ENCODE measurements at regions not wholly inside any gene's neighbourhood (a gene's known extent, or its start where the extent isn't known, plus 50 kb on each side); places are given as distances from the start of the nearest gene placed in this dataset.
"Not testable (repeated sequence)": the region's sequence is repeated elsewhere in the genome, so short reads cannot be mapped to it uniquely, and the experiment has no call there.

- no peak overlapping the region for H3K9ac ChIP-seq (ENCODE audit: low read length)
- no peaks in the 10 kb centered on the region for H3K9me3 ChIP-seq (ENCODE audit: control insufficient read depth, insufficient read depth, low read depth, low read length)
- H3K27me3 ChIP-seq (ENCODE audit: control insufficient read depth, insufficient read depth, low read length), result no peaks in the 10 kb centered on the region
- H3K27ac ChIP-seq (ENCODE audit: low read depth, low read length), result no peak overlapping the region
- H3K4me3 ChIP-seq (ENCODE audit: low read depth, low read length), result no peak overlapping the region
- H3K36me3 ChIP-seq (ENCODE audit: control insufficient read depth, insufficient read depth, low read length), result no peaks in the 10 kb centered on the region
- H3K4me1 ChIP-seq (ENCODE audit: control insufficient read depth, insufficient read depth, low read length), result no peaks in the 10 kb centered on the region
Measured at GRCh38 chr5:24232929-24233498, 411.8 kb downstream of the CDH10 start.

GRCh38 chr5:24235946-24236345 is 408.8 kb downstream of the CDH10 start:
- H3K4me1 ChIP-seq (ENCODE audit: control insufficient read depth, insufficient read depth, low read length), result no peaks in the 10 kb centered on the region
- H3K27ac ChIP-seq (ENCODE audit: low read depth, low read length), result no peak overlapping the region
- H3K27me3 ChIP-seq (ENCODE audit: control insufficient read depth, insufficient read depth, low read length), result no peaks in the 10 kb centered on the region

GRCh38 chr5:24245821-24246220 is 399.0 kb downstream of the CDH10 start:
- Histone ChIP-seq H3K9me3 (ENCODE audit: control insufficient read depth, insufficient read depth, low read depth, low read length) (no peaks in the 10 kb centered on the region), H3K4me1 (ENCODE audit: control insufficient read depth, insufficient read depth, low read length) (no peaks in the 10 kb centered on the region)

More at GRCh38 chr5:24235946-24236345, 408.8 kb downstream of the CDH10 start:
- H3K36me3 ChIP-seq (ENCODE audit: control insufficient read depth, insufficient read depth, low read length), result no peaks in the 10 kb centered on the region
- H3K9me3 ChIP-seq (ENCODE audit: control insufficient read depth, insufficient read depth, low read depth, low read length), result no peaks in the 10 kb centered on the region
- no peak overlapping the region for H3K4me3 ChIP-seq (ENCODE audit: low read depth, low read length)
- H3K9ac ChIP-seq (ENCODE audit: low read length), result no peak overlapping the region

GRCh38 chr5:24264547-24264946 is 380.2 kb downstream of the CDH10 start:
- Histone ChIP-seq H3K9ac (ENCODE audit: low read length) (no peak overlapping the region), H3K36me3 (ENCODE audit: control insufficient read depth, insufficient read depth, low read length) (no peaks in the 10 kb centered on the region), H3K4me3 (ENCODE audit: low read depth, low read length) (no peak overlapping the region), H3K27me3 (ENCODE audit: control insufficient read depth, insufficient read depth, low read length) (no peaks in the 10 kb centered on the region), H3K27ac (ENCODE audit: low read depth, low read length) (no peak overlapping the region), H3K9me3 (ENCODE audit: control insufficient read depth, insufficient read depth, low read depth, low read length) (no peaks in the 10 kb centered on the region), H3K4me1 (ENCODE audit: control insufficient read depth, insufficient read depth, low read length) (no peaks in the 10 kb centered on the region)

More at GRCh38 chr5:24245821-24246220, 399.0 kb downstream of the CDH10 start:
- H3K27ac ChIP-seq (ENCODE audit: low read depth, low read length), result no peak overlapping the region
- H3K4me3 ChIP-seq (ENCODE audit: low read depth, low read length), result no peak overlapping the region
- no peaks in the 10 kb centered on the region for H3K27me3 ChIP-seq (ENCODE audit: control insufficient read depth, insufficient read depth, low read length)
- no peaks in the 10 kb centered on the region for H3K36me3 ChIP-seq (ENCODE audit: control insufficient read depth, insufficient read depth, low read length)
- H3K9ac ChIP-seq (ENCODE audit: low read length), result no peak overlapping the region

- no peak overlapping the region for H3K27ac ChIP-seq (ENCODE audit: low read depth, low read length)
- no peaks in the 10 kb centered on the region for H3K9me3 ChIP-seq (ENCODE audit: control insufficient read depth, insufficient read depth, low read depth, low read length)
- no peaks in the 10 kb centered on the region for H3K36me3 ChIP-seq (ENCODE audit: control insufficient read depth, insufficient read depth, low read length)
- H3K4me3 ChIP-seq (ENCODE audit: low read depth, low read length), result no peak overlapping the region
- no peak overlapping the region for H3K9ac ChIP-seq (ENCODE audit: low read length)
- H3K4me1 ChIP-seq (ENCODE audit: control insufficient read depth, insufficient read depth, low read length), result no peaks in the 10 kb centered on the region
- H3K27me3 ChIP-seq (ENCODE audit: control insufficient read depth, insufficient read depth, low read length), result no peaks in the 10 kb centered on the region
Measured at GRCh38 chr5:24265306-24265705, 379.5 kb downstream of the CDH10 start.

GRCh38 chr5:24268482-24269056 is 376.2 kb downstream of the CDH10 start:
- no peaks in the 10 kb centered on the region for H3K9me3 ChIP-seq (ENCODE audit: control insufficient read depth, insufficient read depth, low read depth, low read length)
- no peak overlapping the region for H3K9ac ChIP-seq (ENCODE audit: low read length)
- H3K4me3 ChIP-seq (ENCODE audit: low read depth, low read length), result no peak overlapping the region
- H3K27ac ChIP-seq (ENCODE audit: low read depth, low read length), result no peak overlapping the region
- no peaks in the 10 kb centered on the region for H3K36me3 ChIP-seq (ENCODE audit: control insufficient read depth, insufficient read depth, low read length)
- no peaks in the 10 kb centered on the region for H3K27me3 ChIP-seq (ENCODE audit: control insufficient read depth, insufficient read depth, low read length)
- no peaks in the 10 kb centered on the region for H3K4me1 ChIP-seq (ENCODE audit: control insufficient read depth, insufficient read depth, low read length)

- not testable (repeated sequence) for H3K36me3 ChIP-seq (ENCODE audit: control insufficient read depth, insufficient read depth, low read length); H3K9ac ChIP-seq (ENCODE audit: low read length); H3K4me3 ChIP-seq (ENCODE audit: low read depth, low read length); H3K27ac ChIP-seq (ENCODE audit: low read depth, low read length); H3K9me3 ChIP-seq (ENCODE audit: control insufficient read depth, insufficient read depth, low read depth, low read length); H3K4me1 ChIP-seq (ENCODE audit: control insufficient read depth, insufficient read depth, low read length); H3K27me3 ChIP-seq (ENCODE audit: control insufficient read depth, insufficient read depth, low read length)
Measured at GRCh38 chr5:24271702-24272118, 373.1 kb downstream of the CDH10 start.

GRCh38 chr5:24272741-24273140 is 372.0 kb downstream of the CDH10 start:
- no peaks in the 10 kb centered on the region for H3K36me3 ChIP-seq (ENCODE audit: control insufficient read depth, insufficient read depth, low read length)
- H3K4me1 ChIP-seq (ENCODE audit: control insufficient read depth, insufficient read depth, low read length), result no peaks in the 10 kb centered on the region
- H3K9ac ChIP-seq (ENCODE audit: low read length), result no peak overlapping the region
- no peaks in the 10 kb centered on the region for H3K9me3 ChIP-seq (ENCODE audit: control insufficient read depth, insufficient read depth, low read depth, low read length)
- H3K27me3 ChIP-seq (ENCODE audit: control insufficient read depth, insufficient read depth, low read length), result no peaks in the 10 kb centered on the region
- no peak overlapping the region for H3K4me3 ChIP-seq (ENCODE audit: low read depth, low read length)
- no peak overlapping the region for H3K27ac ChIP-seq (ENCODE audit: low read depth, low read length)

- Histone ChIP-seq H3K4me3 (ENCODE audit: low read depth, low read length) (no peak overlapping the region), H3K9ac (ENCODE audit: low read length) (no peak overlapping the region), H3K4me1 (ENCODE audit: control insufficient read depth, insufficient read depth, low read length) (no peaks in the 10 kb centered on the region), H3K9me3 (ENCODE audit: control insufficient read depth, insufficient read depth, low read depth, low read length) (no peaks in the 10 kb centered on the region), H3K27ac (ENCODE audit: low read depth, low read length) (no peak overlapping the region), H3K36me3 (ENCODE audit: control insufficient read depth, insufficient read depth, low read length) (no peaks in the 10 kb centered on the region), H3K27me3 (ENCODE audit: control insufficient read depth, insufficient read depth, low read length) (no peaks in the 10 kb centered on the region)
Measured at GRCh38 chr5:24280215-24280614, 364.6 kb downstream of the CDH10 start.

- no peaks in the 10 kb centered on the region for H3K27me3 ChIP-seq (ENCODE audit: control insufficient read depth, insufficient read depth, low read length)
- H3K36me3 ChIP-seq (ENCODE audit: control insufficient read depth, insufficient read depth, low read length), result no peaks in the 10 kb centered on the region
- no peak overlapping the region for H3K9ac ChIP-seq (ENCODE audit: low read length)
- no peaks in the 10 kb centered on the region for H3K4me1 ChIP-seq (ENCODE audit: control insufficient read depth, insufficient read depth, low read length)
- H3K4me3 ChIP-seq (ENCODE audit: low read depth, low read length), result no peak overlapping the region
- H3K9me3 ChIP-seq (ENCODE audit: control insufficient read depth, insufficient read depth, low read depth, low read length), result no peaks in the 10 kb centered on the region
- no peak overlapping the region for H3K27ac ChIP-seq (ENCODE audit: low read depth, low read length)
Measured at GRCh38 chr5:24281818-24282217, 363.0 kb downstream of the CDH10 start.

- H3K9ac ChIP-seq (ENCODE audit: low read length), result no peak overlapping the region
- no peaks in the 10 kb centered on the region for H3K4me1 ChIP-seq (ENCODE audit: control insufficient read depth, insufficient read depth, low read length)
- no peaks in the 10 kb centered on the region for H3K27me3 ChIP-seq (ENCODE audit: control insufficient read depth, insufficient read depth, low read length)
- no peaks in the 10 kb centered on the region for H3K9me3 ChIP-seq (ENCODE audit: control insufficient read depth, insufficient read depth, low read depth, low read length)
- no peaks in the 10 kb centered on the region for H3K36me3 ChIP-seq (ENCODE audit: control insufficient read depth, insufficient read depth, low read length)
- H3K27ac ChIP-seq (ENCODE audit: low read depth, low read length), result no peak overlapping the region
- no peak overlapping the region for H3K4me3 ChIP-seq (ENCODE audit: low read depth, low read length)
Measured at GRCh38 chr5:24289582-24290335, 355.0 kb downstream of the CDH10 start.
